ENCODE measurements at regions not wholly inside any gene's neighbourhood (a gene's known extent, or its start where the extent isn't known, plus 50 kb on each side); places are given as distances from the start of the nearest gene placed in this dataset.

DNA sequence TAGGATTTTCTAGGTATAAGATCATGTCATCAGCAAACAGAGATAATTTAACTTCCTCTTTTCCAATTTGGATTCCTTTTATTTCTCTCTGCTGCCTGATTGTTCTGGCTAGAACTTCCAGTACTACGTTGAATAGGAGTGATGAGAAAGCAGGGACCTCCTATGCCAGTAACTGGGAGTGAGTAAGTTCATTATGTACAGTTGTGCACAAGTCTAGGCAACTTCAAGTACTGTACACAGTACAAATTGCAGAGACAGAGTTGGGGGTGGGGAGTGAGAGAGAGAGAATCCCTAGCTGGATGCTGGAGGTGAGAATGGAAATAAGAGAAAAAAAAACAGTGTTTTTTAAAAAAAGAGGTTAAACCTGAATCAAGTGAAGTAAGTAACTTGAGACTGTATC, 210.2 kb downstream of the MMUT start:
- Histone ChIP-seq H3K9me3 (no peaks in the 10 kb centered on the region), H3K4me1 (ENCODE audit: insufficient read depth) (no peaks in the 10 kb centered on the region), H3K27ac (no peak overlapping the region), H3K36me3 (no peaks in the 10 kb centered on the region), H3K27me3 (no peaks in the 10 kb centered on the region), H3K4me3 (no peak overlapping the region)
- no peak for DNase-seq
- intact Hi-C loops (cut with DNase I): no loop called here
- TF ChIP-seq EP300 (IDR thresholded peaks at IDR 0.05): no peak
- no peak for TF ChIP-seq POLR2A (IDR thresholded peaks at IDR 0.05)
- TF ChIP-seq, protein P1, sequence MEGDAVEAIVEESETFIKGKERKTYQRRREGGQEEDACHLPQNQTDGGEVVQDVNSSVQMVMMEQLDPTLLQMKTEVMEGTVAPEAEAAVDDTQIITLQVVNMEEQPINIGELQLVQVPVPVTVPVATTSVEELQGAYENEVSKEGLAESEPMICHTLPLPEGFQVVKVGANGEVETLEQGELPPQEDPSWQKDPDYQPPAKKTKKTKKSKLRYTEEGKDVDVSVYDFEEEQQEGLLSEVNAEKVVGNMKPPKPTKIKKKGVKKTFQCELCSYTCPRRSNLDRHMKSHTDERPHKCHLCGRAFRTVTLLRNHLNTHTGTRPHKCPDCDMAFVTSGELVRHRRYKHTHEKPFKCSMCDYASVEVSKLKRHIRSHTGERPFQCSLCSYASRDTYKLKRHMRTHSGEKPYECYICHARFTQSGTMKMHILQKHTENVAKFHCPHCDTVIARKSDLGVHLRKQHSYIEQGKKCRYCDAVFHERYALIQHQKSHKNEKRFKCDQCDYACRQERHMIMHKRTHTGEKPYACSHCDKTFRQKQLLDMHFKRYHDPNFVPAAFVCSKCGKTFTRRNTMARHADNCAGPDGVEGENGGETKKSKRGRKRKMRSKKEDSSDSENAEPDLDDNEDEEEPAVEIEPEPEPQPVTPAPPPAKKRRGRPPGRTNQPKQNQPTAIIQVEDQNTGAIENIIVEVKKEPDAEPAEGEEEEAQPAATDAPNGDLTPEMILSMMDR (IDR thresholded peaks at IDR 0.05): no peak
- WGBS, 3 donors: 42 to 53% (median 47%) methylated on average over 1 of the region's 1 CpG

DNA sequence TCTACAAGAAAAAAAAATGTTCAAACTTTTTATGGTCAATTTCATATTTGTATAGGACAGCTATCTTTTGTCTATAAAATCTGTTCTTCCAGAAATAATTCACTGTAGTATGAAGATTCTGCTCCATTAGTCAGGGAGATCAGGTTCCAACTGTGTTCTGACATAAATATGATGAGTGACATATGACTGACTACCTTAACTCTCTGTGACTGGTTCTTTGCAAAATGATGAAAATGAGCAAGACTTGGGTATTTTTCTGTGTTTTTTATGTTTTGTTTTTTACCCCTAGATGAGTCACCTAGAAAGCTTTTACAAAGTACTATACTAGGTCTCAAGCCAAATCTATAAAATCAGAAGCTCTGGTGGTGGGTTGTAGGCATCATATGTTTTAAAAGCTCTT, 229.6 kb downstream of the MMUT start:
- H3K27me3 ChIP-seq: no peaks in the 10 kb centered on the region

DNA sequence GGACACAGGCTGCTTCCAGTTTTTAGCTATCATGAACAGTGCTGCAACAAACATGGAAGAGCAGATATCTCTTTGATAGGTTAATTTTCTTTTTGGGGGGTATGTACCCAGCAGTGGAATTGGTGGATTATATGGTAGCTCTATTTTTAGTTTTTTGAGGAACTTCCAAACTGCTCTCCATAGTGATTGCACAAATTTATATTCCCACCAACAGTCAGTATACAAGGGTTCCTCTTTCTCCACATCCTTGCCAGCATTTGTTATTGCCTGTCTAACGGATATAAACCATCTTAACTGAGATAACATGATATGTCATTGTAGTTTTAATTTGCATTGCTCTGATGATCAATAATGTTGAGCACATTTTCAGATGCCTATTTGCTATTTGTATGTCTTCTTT, 237.6 kb downstream of the MMUT start:
- Histone ChIP-seq H3K36me3 (no peaks in the 10 kb centered on the region), H3K27ac (no peak overlapping the region), H3K9me3 (no peaks in the 10 kb centered on the region), H3K4me3 (no peak overlapping the region), H3K27me3 (no peaks in the 10 kb centered on the region), H3K4me1 (ENCODE audit: insufficient read depth) (no peaks in the 10 kb centered on the region)
- no peak for DNase-seq
- WGBS, 3 donors: 69 to 76% (median 74%) methylated on average over 1 of the region's 1 CpG
- TF ChIP-seq POLR2A (IDR thresholded peaks at IDR 0.05): no peak
- TF ChIP-seq, protein P1 (IDR thresholded peaks at IDR 0.05): no peak
- TF ChIP-seq EP300 (IDR thresholded peaks at IDR 0.05): no peak
- intact Hi-C loops (cut with DNase I): no loop called here

More for the DNA sequence above, 229.6 kb downstream of the MMUT start:
- no peak overlapping the region for H3K4me3 ChIP-seq
- H3K9me3 ChIP-seq: no peaks in the 10 kb centered on the region
- intact Hi-C loops (cut with DNase I): no loop called here
- no peaks in the 10 kb centered on the region for H3K4me1 ChIP-seq (ENCODE audit: insufficient read depth)
- DNase-seq: no peak
- TF ChIP-seq EP300 (IDR thresholded peaks at IDR 0.05) (no peak), POLR2A (IDR thresholded peaks at IDR 0.05) (no peak)
- TF ChIP-seq, protein P1 (IDR thresholded peaks at IDR 0.05): no peak
- no peaks in the 10 kb centered on the region for H3K36me3 ChIP-seq
- H3K27ac ChIP-seq: no peak overlapping the region

DNA sequence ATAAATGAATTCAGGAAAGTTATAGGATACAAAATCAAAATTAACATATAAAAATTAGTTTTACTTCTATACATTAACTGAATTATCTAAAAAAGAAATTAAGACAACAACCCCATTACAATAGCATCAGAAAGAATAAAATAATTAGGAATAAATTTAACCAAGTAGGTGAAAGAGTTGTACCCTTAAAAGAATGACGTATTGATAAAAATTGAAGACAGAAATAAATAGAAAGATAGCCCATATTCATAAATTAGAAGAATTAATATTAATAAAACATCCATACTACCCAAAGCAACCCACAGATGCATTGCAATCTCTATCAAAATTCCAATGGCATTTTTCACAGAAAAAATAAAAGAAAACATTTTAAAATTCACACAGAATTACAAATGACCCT, 242.8 kb downstream of the MMUT start:
- WGBS, 3 donors: 69 to 82% (median 71%) methylated on average over 1 of the region's 1 CpG
- TF ChIP-seq, protein P1 (IDR thresholded peaks at IDR 0.05): no peak
- TF ChIP-seq EP300 (IDR thresholded peaks at IDR 0.05) (no peak), POLR2A (IDR thresholded peaks at IDR 0.05) (no peak)
- Histone ChIP-seq H3K36me3 (no peaks in the 10 kb centered on the region), H3K9me3 (no peaks in the 10 kb centered on the region), H3K4me3 (no peak overlapping the region), H3K4me1 (ENCODE audit: insufficient read depth) (no peaks in the 10 kb centered on the region), H3K27me3 (no peaks in the 10 kb centered on the region), H3K27ac (no peak overlapping the region)
- no peak for DNase-seq
- intact Hi-C loops (cut with DNase I): no loop called here

DNA sequence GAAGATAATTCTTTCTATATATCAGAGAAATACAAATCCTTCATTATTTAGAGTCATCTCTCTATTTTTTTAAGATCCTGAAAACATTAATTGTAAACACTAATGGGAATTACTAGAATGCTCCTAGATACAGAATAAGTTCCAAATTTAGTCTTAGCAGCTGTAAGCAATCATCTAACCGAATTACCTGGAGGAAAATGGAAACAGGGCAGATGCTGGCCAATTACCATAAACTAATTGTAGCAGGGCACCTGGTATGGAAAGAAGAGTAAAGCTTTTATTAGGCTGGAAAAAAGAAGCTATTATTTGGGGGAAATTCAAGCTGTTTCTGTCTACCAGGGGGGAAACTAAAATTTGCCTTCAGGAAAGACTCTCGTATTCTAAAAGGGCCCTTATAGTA, 257.5 kb downstream of the MMUT start:
- DNase-seq: no peak
- TF ChIP-seq EP300 (IDR thresholded peaks at IDR 0.05) (no peak), POLR2A (IDR thresholded peaks at IDR 0.05) (no peak)
- TF ChIP-seq, protein P1 (IDR thresholded peaks at IDR 0.05): no peak
- 72 to 74% (median 73%) methylated on average over 2 of the region's 2 CpGs for WGBS, 3 donors
- Histone ChIP-seq H3K9me3 (no peaks in the 10 kb centered on the region), H3K4me1 (ENCODE audit: insufficient read depth) (no peaks in the 10 kb centered on the region), H3K36me3 (no peaks in the 10 kb centered on the region), H3K4me3 (no peak overlapping the region), H3K27ac (no peak overlapping the region), H3K27me3 (no peaks in the 10 kb centered on the region)
- intact Hi-C loops (cut with DNase I): no loop called here
